Thyroid gland (tissue), 4 donors: ENCODE measurements at regions not wholly inside any gene's neighbourhood (a gene's known extent, or its start where the extent isn't known, plus 50 kb on each side); places are given as distances from the start of the nearest gene placed in this dataset.

Experiments
- CTCF ChIP-seq, 6 experiments: fragments of 200-600 bp in 3 of 6; fragments of 450-650 bp in 3 of 6; sonication (generic) in 3 of 6; IDR thresholded peaks; one replicate each; pipeline ENCODE4 v1.5.1; 2016 to 2019; ENCODE audit warnings: antibody characterized with exemption in 6 of 6, mild to moderate bottlenecking in 2 of 6, inconsistent platforms in 1 of 6, moderate library complexity in 1 of 6
- POLR2A ChIP-seq, 2 donors: fragments of 450-650 bp; IDR thresholded peaks; one replicate each; pipeline ENCODE4 v1.6.1; 2017; ENCODE audit warnings: antibody characterized with exemption in 2 of 2, mild to moderate bottlenecking in 2 of 2, moderate library complexity in 1 of 2

GRCh38 chr2:6676241-6676640 lies 189.5 kb downstream of the CMPK2 start:
- TF ChIP-seq CTCF (IDR thresholded peaks at IDR 0.05): no peak
- no peak for TF ChIP-seq POLR2A (IDR thresholded peaks at IDR 0.05)
